ENCODE measurements at regions not wholly inside any gene's neighbourhood (a gene's known extent, or its start where the extent isn't known, plus 50 kb on each side); places are given as distances from the start of the nearest gene placed in this dataset.

GRCh38 chr9:108620767-108621166 is 235.0 kb downstream of the ACTL7B start:
- Histone ChIP-seq H3K4me1 (replicated peaks in 1 of 2) (no peaks in the 10 kb centered on the region), H3K27me3 (no peaks in the 10 kb centered on the region), H3K27ac (no peak overlapping the region), H3K4me3 (no peak overlapping the region), H3K36me3 (replicated peaks in 1 of 2) (no peaks in the 10 kb centered on the region), H3K9me3 (replicated peaks in 1 of 3) (no peaks in the 10 kb centered on the region)
- WGBS, 4 donors = 79 to 84% (median 79%) methylated on average over 2 of the region's 2 CpGs
- intact Hi-C loops (cut with DNase I) = no loop called here
- no peak for TF ChIP-seq POLR2A (IDR thresholded peaks at IDR 0.05)
- TF ChIP-seq, protein P1, sequence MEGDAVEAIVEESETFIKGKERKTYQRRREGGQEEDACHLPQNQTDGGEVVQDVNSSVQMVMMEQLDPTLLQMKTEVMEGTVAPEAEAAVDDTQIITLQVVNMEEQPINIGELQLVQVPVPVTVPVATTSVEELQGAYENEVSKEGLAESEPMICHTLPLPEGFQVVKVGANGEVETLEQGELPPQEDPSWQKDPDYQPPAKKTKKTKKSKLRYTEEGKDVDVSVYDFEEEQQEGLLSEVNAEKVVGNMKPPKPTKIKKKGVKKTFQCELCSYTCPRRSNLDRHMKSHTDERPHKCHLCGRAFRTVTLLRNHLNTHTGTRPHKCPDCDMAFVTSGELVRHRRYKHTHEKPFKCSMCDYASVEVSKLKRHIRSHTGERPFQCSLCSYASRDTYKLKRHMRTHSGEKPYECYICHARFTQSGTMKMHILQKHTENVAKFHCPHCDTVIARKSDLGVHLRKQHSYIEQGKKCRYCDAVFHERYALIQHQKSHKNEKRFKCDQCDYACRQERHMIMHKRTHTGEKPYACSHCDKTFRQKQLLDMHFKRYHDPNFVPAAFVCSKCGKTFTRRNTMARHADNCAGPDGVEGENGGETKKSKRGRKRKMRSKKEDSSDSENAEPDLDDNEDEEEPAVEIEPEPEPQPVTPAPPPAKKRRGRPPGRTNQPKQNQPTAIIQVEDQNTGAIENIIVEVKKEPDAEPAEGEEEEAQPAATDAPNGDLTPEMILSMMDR (IDR thresholded peaks at IDR 0.05) = no peak
- no peak for DNase-seq

- TF ChIP-seq, protein P1 (IDR thresholded peaks at IDR 0.05) = no peak
- no peak for TF ChIP-seq POLR2A (IDR thresholded peaks at IDR 0.05)
- H3K9me3 ChIP-seq (replicated peaks in 1 of 3) = no peaks in the 10 kb centered on the region
- no peaks in the 10 kb centered on the region for H3K27me3 ChIP-seq
- H3K4me1 ChIP-seq (replicated peaks in 1 of 2) = no peaks in the 10 kb centered on the region
- no peak overlapping the region for H3K4me3 ChIP-seq
- H3K36me3 ChIP-seq (replicated peaks in 1 of 2) = no peaks in the 10 kb centered on the region
- no peak for DNase-seq
- H3K27ac ChIP-seq = no peak overlapping the region
- intact Hi-C loops (cut with DNase I) = no loop called here
- 90 to 98% (median 92%) methylated on average over 8 of the region's 8 CpGs for WGBS, 4 donors
These were observed 236.8 kb downstream of the ACTL7B start for GRCh38 chr9:108618906-108619550.

DNA sequence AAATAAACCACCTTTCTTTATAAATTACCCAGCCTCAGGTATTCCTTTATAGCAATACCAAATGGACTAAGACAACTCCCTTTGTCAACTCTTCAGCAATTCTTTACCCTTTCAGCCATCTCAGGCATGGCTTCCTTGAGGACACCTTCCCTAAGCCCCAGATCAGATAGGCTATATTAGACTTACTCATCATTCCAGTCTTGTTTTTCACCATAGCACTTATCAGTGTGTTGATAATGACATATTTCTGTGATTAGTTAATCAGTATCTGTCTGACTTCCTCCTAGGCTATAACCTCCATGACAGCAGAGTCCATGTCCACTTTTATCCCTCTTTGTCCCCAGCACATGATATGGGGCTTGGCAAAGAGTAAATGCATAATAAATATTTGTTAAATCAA is 238.1 kb downstream of the ACTL7B start:
- Histone ChIP-seq H3K4me3 (no peak overlapping the region), H3K9me3 (replicated peaks in 1 of 3) (no peaks in the 10 kb centered on the region), H3K4me1 (replicated peaks in 1 of 2) (no peaks in the 10 kb centered on the region), H3K36me3 (replicated peaks in 1 of 2) (no peaks in the 10 kb centered on the region), H3K27ac (no peak overlapping the region), H3K27me3 (no peaks in the 10 kb centered on the region)
- intact Hi-C loops (cut with DNase I) = no loop called here
- DNase-seq = no peak
- TF ChIP-seq, protein P1 (IDR thresholded peaks at IDR 0.05) = no peak
- no peak for TF ChIP-seq POLR2A (IDR thresholded peaks at IDR 0.05)

GRCh38 chr9:108615152-108615551 is 240.6 kb downstream of the ACTL7B start:
- no peak for TF ChIP-seq POLR2A (IDR thresholded peaks at IDR 0.05)
- TF ChIP-seq, protein P1 (IDR thresholded peaks at IDR 0.05) = no peak
- H3K4me1 ChIP-seq (replicated peaks in 1 of 2) = no peaks in the 10 kb centered on the region
- H3K4me3 ChIP-seq = no peak overlapping the region
- H3K27me3 ChIP-seq = no peaks in the 10 kb centered on the region
- WGBS, 4 donors = 33 to 47% (median 43%) methylated on average over 1 of the region's 1 CpG
- intact Hi-C loops (cut with DNase I) = no loop called here
- no peak for DNase-seq
- H3K9me3 ChIP-seq (replicated peaks in 1 of 3) = no peaks in the 10 kb centered on the region
- no peak overlapping the region for H3K27ac ChIP-seq
- no peaks in the 10 kb centered on the region for H3K36me3 ChIP-seq (replicated peaks in 1 of 2)

All from adrenal gland (tissue), 9 donors.